GM12878 (cell line): ENCODE measurements at regions not wholly inside any gene's neighbourhood (a gene's known extent, or its start where the extent isn't known, plus 50 kb on each side); places are given as distances from the start of the nearest gene placed in this dataset.

Source experiments
- ATAC-seq: fragments of 200-7000 bp; cut with Tn5 transposase; 3 replicates; pipeline ENCODE4 v1.9.1; 2020; ENCODE audit warnings: mild to moderate bottlenecking, moderate library complexity
- BruUV-seq: library from RNA; stranded (reverse); fragments of 400-500 nt; replicated peaks from 2 replicates; lab custom pipeline; 2021; lab: Mats Ljungman, UMichigan
- CTCF ChIA-PET: fragments of 300-600 bp; sonication (Branson Sonifier 250); formaldehyde crosslinking; extraction: SDS; loops from one replicate; lab custom pipeline; 2021; ENCODE audit warnings: inconsistent platforms; lab: Yijun Ruan, JAX
- POLR2A ChIA-PET: fragments of 350-600 bp; formaldehyde crosslinking; extraction: SDS; loops from one replicate; lab custom pipeline; 2021; ENCODE audit warnings: inconsistent platforms; lab: Charles Lee
- RAD21 ChIA-PET: fragments of 300-600 bp; sonication (Branson Sonifier 250); formaldehyde crosslinking; loops from one replicate; lab custom pipeline; 2023; ENCODE audit warnings: antibody characterized with exemption; ENCODE audit not compliant: unreplicated experiment; lab: Charles Lee
- SMC1A ChIA-PET: fragments of 300-600 bp; sonication (Branson Sonifier 250); formaldehyde crosslinking; loops from one replicate; lab custom pipeline; 2023; ENCODE audit not compliant: unreplicated experiment, uncharacterized antibody; lab: Charles Lee
- DNase-seq: peaks from one replicate; pipeline ENCODE4 v3.0.0-alpha.2; 2011; ENCODE audit warnings: low read depth, low spot score
- FAIRE-seq: peaks from 3 replicates; lab custom pipeline; 2011; peaks lifted over from hg19 to GRCh38; lab: Jason Lieb, UNC
- H2AFZ ChIP-seq: 2 replicates; pipeline ENCODE4 v1.6.0; 2011; ENCODE audit warnings: low read depth, low read length, control low read depth; ENCODE audit not compliant: control insufficient read depth
- H3K27ac ChIP-seq: 2 replicates; pipeline ENCODE4 v1.5.1; 2011; ENCODE audit warnings: control low read depth; ENCODE audit not compliant: control insufficient read depth, insufficient read depth
- H3K27me3 ChIP-seq, 2 experiments: replicated peaks in 1 of 2; 2 replicates each; pipeline versions ENCODE4 v1.6.0 to v1.6.1; 2011; ENCODE audit warnings: low read length in 1 of 2; ENCODE audit not compliant: control insufficient read depth in 2 of 2, insufficient read depth in 2 of 2
- H3K36me3 ChIP-seq, 2 experiments: 2 replicates each; pipeline ENCODE4 v1.5.1; 2011; ENCODE audit warnings: low read length in 1 of 2; ENCODE audit not compliant: control insufficient read depth in 2 of 2, insufficient read depth in 2 of 2
- H3K4me1 ChIP-seq: 2 replicates; pipeline ENCODE4 v1.6.1; 2011; ENCODE audit warnings: mild to moderate bottlenecking, low read length, moderate library complexity, mixed read lengths; ENCODE audit not compliant: control insufficient read depth, insufficient read depth
- H3K4me2 ChIP-seq: 2 replicates; pipeline ENCODE4 v1.6.0; 2011; ENCODE audit warnings: control low read depth; ENCODE audit not compliant: control insufficient read depth, insufficient read depth
- H3K4me3 ChIP-seq: fragments of 200-600 bp; sonication (generic); 2 replicates; pipeline ENCODE4 v1.5.1; 2016
- H3K79me2 ChIP-seq: 2 replicates; pipeline ENCODE4 v1.6.0; 2011; ENCODE audit warnings: low read length; ENCODE audit not compliant: control insufficient read depth, insufficient read depth
- H3K9ac ChIP-seq: 2 replicates; pipeline ENCODE4 v1.8.0; 2011; ENCODE audit warnings: low read length, control low read depth, mixed read lengths; ENCODE audit not compliant: control insufficient read depth, insufficient read depth
- H3K9me3 ChIP-seq: replicated peaks from 3 replicates; pipeline ENCODE4 v1.5.1; 2011; ENCODE audit warnings: mild to moderate bottlenecking, low read length; ENCODE audit not compliant: control insufficient read depth, insufficient read depth
- H4K20me1 ChIP-seq: 2 replicates; pipeline ENCODE4 v1.6.0; 2011; ENCODE audit not compliant: control insufficient read depth, insufficient read depth
- ASH2L ChIP-seq: fragments of 300-600, 200-600 bp; sonication (generic); IDR thresholded peaks from 2 replicates; pipeline ENCODE4 v1.6.1; 2017; ENCODE audit warnings: low read depth, mild to moderate bottlenecking, borderline replicate concordance
- BHLHE40 ChIP-seq, 2 experiments: fragments of 450-650 bp in 1 of 2; IDR thresholded peaks; 2 replicates each; pipeline ENCODE4 v1.6.1; 2011 to 2017; ENCODE audit warnings: low read depth in 2 of 2, borderline replicate concordance in 1 of 2, improper control_type of control experiment in 1 of 2, low read length in 1 of 2, mild to moderate bottlenecking in 1 of 2
- CBFB ChIP-seq: IDR thresholded peaks from 2 replicates; pipeline ENCODE4 v1.6.1; 2016; ENCODE audit warnings: antibody characterized with exemption, low read depth
- DPF2 ChIP-seq: fragments of 450-650 bp; IDR thresholded peaks from 2 replicates; pipeline ENCODE4 v1.6.1; 2017; ENCODE audit warnings: mild to moderate bottlenecking
- EP300 ChIP-seq, 2 experiments: fragments of 150-350 bp in 1 of 2; IDR thresholded peaks; 2 replicates each; pipeline ENCODE4 v1.6.1; 2011 to 2012; ENCODE audit warnings: low read depth in 2 of 2, low read length in 2 of 2, borderline replicate concordance in 1 of 2, improper control_type of control experiment in 1 of 2, inconsistent platforms in 1 of 2; ENCODE audit not compliant: control insufficient read depth in 1 of 2
- GATAD2B ChIP-seq: fragments of 450-650 bp; conservative IDR thresholded peaks from 2 replicates; pipeline ENCODE4 v1.6.1; 2017; ENCODE audit warnings: low read depth, mild to moderate bottlenecking, moderate library complexity
- IKZF2 ChIP-seq, 2 experiments: fragments of 450-650 bp; IDR thresholded peaks; 2 replicates each; pipeline ENCODE4 v1.6.1; 2017; ENCODE audit warnings: mild to moderate bottlenecking in 2 of 2, moderate library complexity in 2 of 2
- NFIC ChIP-seq: IDR thresholded peaks from 2 replicates; pipeline ENCODE4 v1.6.1; 2012; ENCODE audit warnings: low read depth, mild to moderate bottlenecking, inconsistent platforms, low read length, moderate library complexity
- RELA ChIP-seq: fragments of 450-650 bp; IDR thresholded peaks from 2 replicates; pipeline ENCODE4 v1.8.0; 2014; ENCODE audit warnings: borderline replicate concordance; ENCODE audit not compliant: partially characterized antibody
- TBL1XR1 ChIP-seq: IDR thresholded peaks from 2 replicates; pipeline ENCODE4 v1.6.1; 2012; ENCODE audit warnings: low read depth, low read length, improper control_type of control experiment
- TCF3 ChIP-seq: IDR thresholded peaks from 2 replicates; pipeline ENCODE4 v1.6.1; 2012; ENCODE audit warnings: low read depth, mild to moderate bottlenecking, low read length, borderline replicate concordance; ENCODE audit not compliant: insufficient read depth
- ZSCAN29 ChIP-seq: fragments of 450-650 bp; IDR thresholded peaks from 2 replicates; pipeline ENCODE4 v1.6.1; 2017; ENCODE audit warnings: mild to moderate bottlenecking, moderate library complexity
- WGBS: methylation state at CpG from one replicate; pipeline ENCODE4 v1.1.6; 2016; ENCODE audit warnings: low lambda C conversion rate; ENCODE audit not compliant: insufficient replicate concordance, insufficient coverage; ENCODE audit errors: missing lambda C conversion rate; 5-methylcytosine and 5-hydroxymethylcytosine counted together
- in situ Hi-C: fragments of 300-500 bp; cut with MboI; formaldehyde crosslinking; loops from 9 replicates; pipeline ENCODE4 v1.14.3; 2018; ENCODE audit warnings: mixed read lengths
- intact Hi-C: fragments of 100-400 bp; cut with micrococcal nuclease; formaldehyde crosslinking; loops from one replicate; pipeline ENCODE4 v1.14.2; 2022; ENCODE audit not compliant: unreplicated experiment
- TF ChIP-seq, protein P1 (sequence below): fragments of 450-650 bp; formaldehyde crosslinking; IDR thresholded peaks from 2 replicates; pipeline ENCODE4 v1.5.0; 2022; ENCODE audit warnings: mild to moderate bottlenecking, missing genetic modification characterization
- TF ChIP-seq, protein P2 (sequence below): fragments of 150-350 bp; IDR thresholded peaks from 2 replicates; pipeline ENCODE4 v1.6.1; 2016; ENCODE audit warnings: low read depth, low read length
- TF ChIP-seq, protein P3 (sequence below): fragments of 450-650 bp; formaldehyde crosslinking; IDR thresholded peaks from 2 replicates; pipeline ENCODE4 v1.4.0; 2022; ENCODE audit warnings: mild to moderate bottlenecking, moderate library complexity

DNA sequence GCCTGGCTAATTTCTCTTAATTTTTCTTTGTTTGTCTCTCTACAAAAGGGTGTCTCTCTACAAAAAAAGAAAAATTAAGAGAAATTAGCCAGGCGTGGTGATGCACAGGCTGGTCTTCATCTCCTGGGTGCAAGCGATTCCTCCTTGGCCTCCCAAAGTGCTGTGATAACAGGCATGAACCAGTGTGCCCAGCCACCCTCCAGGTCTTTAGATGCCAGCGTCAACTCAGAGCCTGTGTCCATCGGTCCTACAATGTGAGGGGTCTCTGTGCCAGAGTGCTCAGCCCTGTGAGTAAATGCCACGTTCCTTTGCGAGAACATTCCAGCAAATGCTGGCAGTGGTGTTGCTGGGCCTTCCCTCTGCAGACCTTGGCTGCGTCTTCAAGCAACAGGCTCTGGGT is 62.7 kb downstream of the IGF2 start:
- CTCF ChIA-PET: no interaction called here
- no peak for ATAC-seq
- intact Hi-C loops (no loop called here), in situ Hi-C loops (no loop called here)
- H4K20me1 ChIP-seq: no peaks in the 10 kb centered on the region
- H3K4me3 ChIP-seq: no peak overlapping the region
- no peak overlapping the region for H2AFZ ChIP-seq
- no peak for FAIRE-seq
- BruUV-seq: no TSS peak
- POLR2A ChIA-PET: no interaction called here
- no peak for DNase-seq
- H3K4me1 ChIP-seq: no peaks in the 10 kb centered on the region
- H3K36me3 ChIP-seq: no peaks in the 10 kb centered on the region
- SMC1A ChIA-PET: no interaction called here
- RAD21 ChIA-PET: no interaction called here
- 0 out of 4 replicates have a peak, but pooled peaks cover 0 to 2% of the 10 kb centered on the region in 2 experiments for H3K27me3 ChIP-seq
- H3K9ac ChIP-seq: no peak overlapping the region
- 45% methylated on average over 7 of the region's 7 CpGs for WGBS
- no peaks in the 10 kb centered on the region for H3K79me2 ChIP-seq
- H3K9me3 ChIP-seq: no peaks in the 10 kb centered on the region
- H3K4me2 ChIP-seq: no peak overlapping the region
- H3K27ac ChIP-seq: no peak overlapping the region
- TF ChIP-seq TBL1XR1 (no peak), DPF2 (no peak), CBFB (no peak), ZSCAN29 (no peak), NFIC (no peak), TCF3 (no peak), GATAD2B (no peak), BHLHE40 (IDR thresholded peaks at IDR 0.05; ENCODE audit: borderline replicate concordance in 1 of 2, low read depth in 2 of 2, low read length in 1 of 2) (no peak), RELA (no peak), ASH2L (no peak), IKZF2 (IDR thresholded peaks at IDR 0.05) (no peak), EP300 (IDR thresholded peaks at IDR 0.05; ENCODE audit: borderline replicate concordance in 1 of 2, control insufficient read depth in 1 of 2, low read depth in 2 of 2, low read length in 2 of 2) (no peak)
- TF ChIP-seq, protein P1, sequence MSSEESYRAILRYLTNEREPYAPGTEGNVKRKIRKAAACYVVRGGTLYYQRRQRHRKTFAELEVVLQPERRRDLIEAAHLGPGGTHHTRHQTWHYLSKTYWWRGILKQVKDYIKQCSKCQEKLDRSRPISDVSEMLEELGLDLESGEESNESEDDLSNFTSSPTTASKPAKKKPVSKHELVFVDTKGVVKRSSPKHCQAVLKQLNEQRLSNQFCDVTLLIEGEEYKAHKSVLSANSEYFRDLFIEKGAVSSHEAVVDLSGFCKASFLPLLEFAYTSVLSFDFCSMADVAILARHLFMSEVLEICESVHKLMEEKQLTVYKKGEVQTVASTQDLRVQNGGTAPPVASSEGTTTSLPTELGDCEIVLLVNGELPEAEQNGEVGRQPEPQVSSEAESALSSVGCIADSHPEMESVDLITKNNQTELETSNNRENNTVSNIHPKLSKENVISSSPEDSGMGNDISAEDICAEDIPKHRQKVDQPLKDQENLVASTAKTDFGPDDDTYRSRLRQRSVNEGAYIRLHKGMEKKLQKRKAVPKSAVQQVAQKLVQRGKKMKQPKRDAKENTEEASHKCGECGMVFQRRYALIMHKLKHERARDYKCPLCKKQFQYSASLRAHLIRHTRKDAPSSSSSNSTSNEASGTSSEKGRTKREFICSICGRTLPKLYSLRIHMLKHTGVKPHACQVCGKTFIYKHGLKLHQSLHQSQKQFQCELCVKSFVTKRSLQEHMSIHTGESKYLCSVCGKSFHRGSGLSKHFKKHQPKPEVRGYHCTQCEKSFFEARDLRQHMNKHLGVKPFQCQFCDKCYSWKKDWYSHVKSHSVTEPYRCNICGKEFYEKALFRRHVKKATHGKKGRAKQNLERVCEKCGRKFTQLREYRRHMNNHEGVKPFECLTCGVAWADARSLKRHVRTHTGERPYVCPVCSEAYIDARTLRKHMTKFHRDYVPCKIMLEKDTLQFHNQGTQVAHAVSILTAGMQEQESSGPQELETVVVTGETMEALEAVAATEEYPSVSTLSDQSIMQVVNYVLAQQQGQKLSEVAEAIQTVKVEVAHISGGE: no peak
- TF ChIP-seq, protein P2, sequence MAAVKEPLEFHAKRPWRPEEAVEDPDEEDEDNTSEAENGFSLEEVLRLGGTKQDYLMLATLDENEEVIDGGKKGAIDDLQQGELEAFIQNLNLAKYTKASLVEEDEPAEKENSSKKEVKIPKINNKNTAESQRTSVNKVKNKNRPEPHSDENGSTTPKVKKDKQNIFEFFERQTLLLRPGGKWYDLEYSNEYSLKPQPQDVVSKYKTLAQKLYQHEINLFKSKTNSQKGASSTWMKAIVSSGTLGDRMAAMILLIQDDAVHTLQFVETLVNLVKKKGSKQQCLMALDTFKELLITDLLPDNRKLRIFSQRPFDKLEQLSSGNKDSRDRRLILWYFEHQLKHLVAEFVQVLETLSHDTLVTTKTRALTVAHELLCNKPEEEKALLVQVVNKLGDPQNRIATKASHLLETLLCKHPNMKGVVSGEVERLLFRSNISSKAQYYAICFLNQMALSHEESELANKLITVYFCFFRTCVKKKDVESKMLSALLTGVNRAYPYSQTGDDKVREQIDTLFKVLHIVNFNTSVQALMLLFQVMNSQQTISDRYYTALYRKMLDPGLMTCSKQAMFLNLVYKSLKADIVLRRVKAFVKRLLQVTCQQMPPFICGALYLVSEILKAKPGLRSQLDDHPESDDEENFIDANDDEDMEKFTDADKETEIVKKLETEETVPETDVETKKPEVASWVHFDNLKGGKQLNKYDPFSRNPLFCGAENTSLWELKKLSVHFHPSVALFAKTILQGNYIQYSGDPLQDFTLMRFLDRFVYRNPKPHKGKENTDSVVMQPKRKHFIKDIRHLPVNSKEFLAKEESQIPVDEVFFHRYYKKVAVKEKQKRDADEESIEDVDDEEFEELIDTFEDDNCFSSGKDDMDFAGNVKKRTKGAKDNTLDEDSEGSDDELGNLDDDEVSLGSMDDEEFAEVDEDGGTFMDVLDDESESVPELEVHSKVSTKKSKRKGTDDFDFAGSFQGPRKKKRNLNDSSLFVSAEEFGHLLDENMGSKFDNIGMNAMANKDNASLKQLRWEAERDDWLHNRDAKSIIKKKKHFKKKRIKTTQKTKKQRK: no peak
- TF ChIP-seq, protein P3, sequence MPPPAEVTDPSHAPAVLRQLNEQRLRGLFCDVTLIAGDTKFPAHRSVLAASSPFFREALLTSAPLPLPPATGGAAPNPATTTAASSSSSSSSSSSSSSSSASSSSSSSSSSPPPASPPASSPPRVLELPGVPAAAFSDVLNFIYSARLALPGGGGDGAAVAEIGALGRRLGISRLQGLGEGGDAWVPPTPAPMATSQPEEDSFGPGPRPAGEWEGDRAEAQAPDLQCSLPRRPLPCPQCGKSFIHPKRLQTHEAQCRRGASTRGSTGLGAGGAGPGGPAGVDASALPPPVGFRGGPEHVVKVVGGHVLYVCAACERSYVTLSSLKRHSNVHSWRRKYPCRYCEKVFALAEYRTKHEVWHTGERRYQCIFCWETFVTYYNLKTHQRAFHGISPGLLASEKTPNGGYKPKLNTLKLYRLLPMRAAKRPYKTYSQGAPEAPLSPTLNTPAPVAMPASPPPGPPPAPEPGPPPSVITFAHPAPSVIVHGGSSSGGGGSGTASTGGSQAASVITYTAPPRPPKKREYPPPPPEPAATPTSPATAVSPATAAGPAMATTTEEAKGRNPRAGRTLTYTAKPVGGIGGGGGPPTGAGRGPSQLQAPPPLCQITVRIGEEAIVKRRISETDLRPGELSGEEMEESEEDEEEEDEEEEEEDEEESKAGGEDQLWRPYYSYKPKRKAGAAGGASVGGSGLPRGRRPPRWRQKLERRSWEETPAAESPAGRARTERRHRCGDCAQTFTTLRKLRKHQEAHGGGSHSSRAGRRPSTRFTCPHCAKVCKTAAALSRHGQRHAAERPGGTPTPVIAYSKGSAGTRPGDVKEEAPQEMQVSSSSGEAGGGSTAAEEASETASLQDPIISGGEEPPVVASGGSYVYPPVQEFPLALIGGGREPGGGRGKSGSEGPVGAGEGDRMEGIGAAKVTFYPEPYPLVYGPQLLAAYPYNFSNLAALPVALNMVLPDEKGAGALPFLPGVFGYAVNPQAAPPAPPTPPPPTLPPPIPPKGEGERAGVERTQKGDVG (CRISPR knock-in tag): no peak
